CD4-positive, alpha-beta T cell treated with Interleukin-4 for 1 hour (primary cell): ENCODE measurements at regions not wholly inside any gene's neighbourhood (a gene's known extent, or its start where the extent isn't known, plus 50 kb on each side); places are given as distances from the start of the nearest gene placed in this dataset.

Experiments used
- DNase-seq, 2 donors: peaks; one replicate each; pipeline ENCODE4 v3.0.0-alpha.2; 2020 to 2022

DNA sequence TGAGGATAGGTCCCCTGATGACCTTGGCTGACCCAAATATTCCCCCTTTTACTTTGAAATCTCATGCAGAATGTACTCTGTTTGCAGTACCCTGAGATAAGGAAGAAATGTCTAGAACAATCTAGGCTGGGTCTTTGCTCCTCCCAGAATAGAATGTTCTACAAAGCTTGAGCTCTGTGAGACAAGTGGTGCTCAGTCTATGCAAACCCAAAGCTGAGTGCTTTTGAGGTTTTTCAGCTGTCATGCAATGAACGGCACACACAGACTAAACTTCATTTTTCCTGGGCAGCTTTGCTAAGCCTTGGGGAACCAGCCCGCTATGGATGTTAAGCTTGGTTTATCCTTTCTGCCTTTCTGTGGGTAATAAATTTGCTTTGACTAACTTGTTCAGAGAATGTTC is 513.6 kb downstream of the FAT4 start:
- no peak for DNase-seq

DNA sequence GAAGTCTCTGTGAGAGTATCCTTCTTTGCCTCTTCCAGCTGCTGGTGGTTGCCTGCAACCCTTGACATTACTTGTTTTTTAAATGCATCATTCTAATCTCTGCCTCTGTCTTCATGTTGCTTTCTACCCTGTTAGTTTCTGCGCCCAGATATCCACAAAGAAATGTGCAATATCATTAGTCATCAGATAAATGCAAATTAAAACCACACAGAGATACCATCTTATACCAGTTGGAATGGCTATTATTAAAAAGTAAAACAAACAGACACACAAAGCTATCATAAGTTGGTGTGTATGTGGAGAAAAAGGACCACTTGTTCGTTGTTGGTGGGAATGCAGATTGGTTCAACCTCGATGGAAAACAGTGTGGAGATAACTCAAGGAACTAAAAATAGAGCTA is 517.4 kb downstream of the FAT4 start:
- no peak for DNase-seq

GRCh38 chr4:125836597-125837195 is 521.9 kb downstream of the FAT4 start:
- DNase-seq: no peak

- DNase-seq: no peak
Measured at GRCh38 chr4:125837493-125838201, 522.9 kb downstream of the FAT4 start.

DNA sequence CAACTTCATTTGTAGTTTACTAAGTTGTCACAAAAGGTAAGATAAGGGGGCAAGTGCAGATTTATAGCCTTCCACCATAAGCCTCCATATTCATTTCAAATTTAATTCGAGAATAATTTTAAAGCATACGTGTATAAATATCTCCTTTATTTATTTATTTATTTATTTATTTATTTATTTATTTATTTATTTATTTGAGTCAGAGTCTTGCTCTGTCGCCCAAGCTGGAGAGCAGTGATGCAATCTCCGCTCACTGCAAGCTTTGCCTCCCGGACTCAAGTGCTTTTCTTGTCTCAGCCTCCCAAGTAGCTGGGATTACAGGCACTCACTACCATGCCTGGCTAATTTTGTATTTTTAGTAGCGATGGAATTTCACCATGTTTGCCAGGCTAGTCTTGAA is 523.4 kb downstream of the FAT4 start:
- DNase-seq: no peak

GRCh38 chr4:125838924-125839323 is 524.2 kb downstream of the FAT4 start:
- no peak for DNase-seq

GRCh38 chr4:125843947-125844346 is 529.2 kb downstream of the FAT4 start:
- no peak for DNase-seq

DNA sequence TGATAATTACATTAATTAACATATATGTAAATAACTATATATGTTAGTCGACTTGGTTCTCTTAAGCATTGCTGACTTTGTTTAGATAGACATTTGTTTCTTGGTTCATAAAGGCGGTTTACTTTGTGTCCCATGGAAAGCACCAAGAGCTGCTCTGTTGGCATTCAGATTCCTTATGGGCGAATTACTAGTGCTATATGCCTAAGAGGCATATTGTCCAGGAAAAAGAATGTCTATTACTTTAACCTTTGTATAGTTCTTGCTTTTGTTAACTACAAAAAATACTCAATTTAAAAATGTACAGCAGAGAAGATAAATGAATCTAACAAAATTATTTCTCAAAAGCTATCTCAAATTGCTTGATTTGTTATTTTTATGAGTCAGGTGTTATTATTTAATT is 532.8 kb downstream of the FAT4 start:
- no peak for DNase-seq

DNA sequence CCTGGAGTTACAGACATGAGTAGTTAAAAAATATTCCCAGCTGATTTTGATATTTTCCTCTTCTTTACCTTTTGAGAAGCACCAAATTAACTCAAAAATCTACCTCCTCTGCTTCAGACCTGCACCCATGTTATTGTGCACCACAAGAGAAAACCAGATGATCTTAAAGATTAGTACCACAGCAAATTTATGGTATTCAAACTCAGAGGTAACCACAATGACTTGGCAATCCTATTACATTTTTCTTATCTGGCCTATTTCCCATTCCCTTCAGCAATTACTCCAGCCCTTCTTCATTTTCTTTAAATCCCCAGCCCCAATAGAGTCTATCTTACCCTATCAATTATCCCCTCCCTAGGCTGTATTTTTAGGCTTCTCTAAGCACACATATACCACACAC is 535.1 kb downstream of the FAT4 start:
- no peak for DNase-seq

GRCh38 chr4:125891597-125892258 is 577.0 kb downstream of the FAT4 start:
- no peak for DNase-seq

GRCh38 chr4:125904802-125905201 is 590.0 kb downstream of the FAT4 start:
- DNase-seq: no peak

DNA sequence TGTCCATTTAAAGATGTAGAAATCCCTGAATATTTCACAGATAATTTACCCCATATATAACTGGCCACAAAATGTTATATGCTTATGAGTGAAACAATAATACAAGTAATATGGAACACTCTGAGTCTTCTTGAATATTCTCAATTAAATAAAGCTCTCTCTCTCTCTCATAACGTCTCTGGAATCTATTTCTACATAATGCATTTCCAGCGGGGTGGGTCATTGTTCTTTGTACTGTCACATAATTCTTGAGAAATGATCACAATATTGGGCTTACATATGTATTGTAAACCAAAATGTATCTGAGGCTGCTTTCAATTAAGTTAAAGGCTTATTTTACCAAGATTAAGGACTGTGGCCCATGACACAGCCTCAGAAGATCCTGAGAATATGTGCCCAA is 596.3 kb downstream of the FAT4 start:
- no peak for DNase-seq

- no peak for DNase-seq
Measured at GRCh38 chr4:125911481-125911880, 596.7 kb downstream of the FAT4 start.

DNA sequence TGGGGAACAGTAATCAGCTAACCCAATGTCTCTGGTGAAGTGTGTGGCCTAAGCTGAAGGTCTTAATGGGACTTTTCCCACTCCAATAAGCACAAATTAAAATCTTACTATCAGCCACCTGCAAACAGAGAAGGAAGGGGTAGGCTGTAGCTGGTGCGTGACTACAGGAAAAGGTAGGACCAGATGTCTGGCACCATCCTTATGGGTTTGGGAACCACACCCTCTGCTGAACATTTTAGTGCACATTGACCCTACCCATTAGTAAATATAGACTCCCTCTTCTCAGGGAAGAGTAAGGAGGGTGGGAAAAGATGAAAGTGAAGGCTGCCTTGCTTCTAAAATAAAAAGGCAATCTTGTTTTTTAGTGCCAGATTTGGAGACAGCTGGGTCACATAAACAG is 602.8 kb downstream of the FAT4 start:
- no peak for DNase-seq

DNA sequence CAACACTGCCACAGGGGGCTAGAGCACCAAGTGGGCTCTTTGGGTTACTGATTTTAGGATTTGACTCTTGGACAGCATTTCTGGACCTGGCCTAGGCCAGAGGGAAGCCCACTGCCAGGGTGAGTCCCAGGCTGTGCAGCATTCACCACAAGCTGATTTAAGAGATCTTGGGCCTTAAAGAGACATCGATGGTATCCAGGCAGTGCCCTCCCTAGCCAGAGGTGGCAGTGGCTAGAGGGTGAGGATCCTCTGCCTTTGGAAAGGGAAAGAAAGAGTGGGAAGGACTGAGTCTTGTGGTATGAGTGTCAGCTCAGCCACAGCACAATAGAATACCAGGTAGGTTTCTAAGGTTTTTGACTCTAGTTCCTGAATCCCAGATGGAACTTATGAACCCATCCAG is 613.9 kb downstream of the FAT4 start:
- no peak for DNase-seq

DNA sequence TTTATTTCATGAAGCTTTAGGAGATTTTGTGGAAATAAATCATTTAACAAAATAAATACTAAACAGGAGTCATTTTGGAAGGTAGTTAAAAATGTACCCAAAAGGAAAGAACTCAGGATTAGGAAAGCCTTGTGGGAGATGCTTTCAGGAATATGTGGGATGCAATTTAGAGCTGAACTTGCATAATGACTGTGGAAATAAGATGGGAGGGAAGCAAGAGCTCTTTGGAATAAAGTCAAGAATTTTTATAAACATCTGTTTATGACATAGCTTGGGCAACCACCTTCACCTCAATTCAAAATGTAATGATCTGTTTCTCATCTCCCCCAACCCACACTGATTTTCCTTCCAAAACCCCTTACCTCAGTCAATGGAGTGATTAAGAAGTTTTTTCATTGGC is 623.8 kb downstream of the FAT4 start:
- no peak for DNase-seq

GRCh38 chr4:125940426-125940825 is 625.7 kb downstream of the FAT4 start:
- no peak for DNase-seq

GRCh38 chr4:125944966-125945365 is 630.2 kb downstream of the FAT4 start:
- no peak for DNase-seq

- DNase-seq: no peak
Measured at GRCh38 chr4:125948021-125948420, 633.3 kb downstream of the FAT4 start.

DNA sequence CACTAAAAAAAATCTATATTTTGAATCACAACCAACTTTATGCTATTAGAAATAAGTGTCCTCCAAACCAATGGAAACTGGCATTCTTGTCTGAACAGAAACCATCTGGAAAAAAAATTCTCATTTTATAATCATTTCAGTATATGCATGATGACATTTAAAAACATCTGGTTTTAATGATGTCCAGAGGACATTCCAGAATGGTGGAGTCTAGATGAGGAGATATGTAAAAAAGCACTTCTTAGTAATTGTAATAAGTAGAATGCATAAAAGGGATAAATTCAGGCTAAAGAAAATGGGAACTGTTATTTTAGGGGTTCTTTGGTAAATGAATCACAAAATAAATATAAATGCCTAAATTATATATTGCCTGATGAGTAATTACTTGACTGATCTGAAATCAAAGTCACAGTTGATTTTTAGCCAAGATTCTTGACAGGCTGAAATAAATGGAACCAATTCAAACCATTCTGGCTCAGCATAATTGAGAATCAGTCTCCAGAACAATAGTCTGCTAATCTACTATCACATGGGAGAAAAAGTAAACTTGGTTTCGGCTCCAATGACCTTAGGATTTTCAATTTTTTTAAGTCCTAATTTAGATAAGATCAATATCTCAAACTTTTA is 636.6 kb downstream of the FAT4 start:
- DNase-seq: no peak

GRCh38 chr4:125952631-125953030 is 637.9 kb downstream of the FAT4 start:
- DNase-seq: no peak

DNA sequence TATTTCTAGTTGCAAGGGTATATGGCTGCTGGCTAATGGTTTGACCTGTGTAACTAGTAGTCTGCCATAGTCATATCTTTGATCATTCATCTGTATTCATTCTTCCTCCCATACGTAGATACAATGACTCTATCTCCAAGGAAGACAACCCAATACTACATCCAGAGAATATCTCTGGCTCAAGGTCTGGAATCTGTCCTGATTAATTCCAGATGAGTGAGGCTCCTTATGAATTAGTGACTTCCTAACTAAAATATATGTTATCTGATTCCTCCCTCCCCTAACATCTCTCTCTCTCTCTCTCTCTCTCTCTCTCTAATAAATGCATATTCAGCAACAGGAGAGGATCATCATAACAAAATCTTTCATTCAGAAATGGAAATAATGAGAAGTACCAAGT is 641.5 kb downstream of the FAT4 start:
- DNase-seq: no peak

DNA sequence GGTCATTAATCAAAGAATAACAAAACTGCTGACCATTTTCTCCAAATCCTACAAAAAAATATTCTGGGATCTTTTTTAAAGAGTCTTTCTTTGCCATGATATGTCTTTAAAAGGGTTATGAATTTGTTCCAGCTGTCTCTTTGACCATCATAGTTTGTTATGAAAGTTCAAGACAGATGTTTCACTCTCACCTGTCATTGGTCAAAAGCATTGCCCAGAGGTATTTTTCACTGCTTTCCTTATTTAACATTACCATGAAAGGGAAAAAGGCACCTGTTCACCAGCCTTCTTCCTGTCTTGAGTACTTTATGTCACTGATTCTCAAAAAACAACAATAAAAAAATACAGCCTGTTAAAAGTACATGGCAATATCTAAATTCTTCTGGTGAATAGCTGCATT is 643.8 kb downstream of the FAT4 start:
- no peak for DNase-seq

GRCh38 chr4:125961626-125962025 is 646.9 kb downstream of the FAT4 start:
- no peak for DNase-seq
